Activated CD4-positive, alpha-beta T cell treated with anti-CD3 and anti-CD28 coated beads for 48 hours (primary cell): ENCODE measurements at regions not wholly inside any gene's neighbourhood (a gene's known extent, or its start where the extent isn't known, plus 50 kb on each side); places are given as distances from the start of the nearest gene placed in this dataset.

ENCODE experiments used
- DNase-seq: peaks from one replicate; pipeline ENCODE4 v3.0.0-alpha.2; 2020

- DNase-seq: no peak
Measured at GRCh38 chr6:115717062-115717461, 343.6 kb downstream of the FRK start.

- DNase-seq: no peak
Measured at GRCh38 chr6:115712291-115712961, 348.3 kb downstream of the FRK start.

- no peak for DNase-seq
Measured at GRCh38 chr6:115708850-115709249, 351.8 kb downstream of the FRK start.

- DNase-seq: no peak
Measured at GRCh38 chr6:115706981-115707380, 353.7 kb downstream of the FRK start.

GRCh38 chr6:115706324-115706723, 354.4 kb downstream of the FRK start:
- DNase-seq: no peak

- DNase-seq: no peak
Measured at GRCh38 chr6:115704028-115704427, 356.7 kb downstream of the FRK start.

- DNase-seq: no peak
Measured at GRCh38 chr6:115691433-115691832, 369.3 kb downstream of the FRK start.

GRCh38 chr6:115690854-115691253, 369.8 kb downstream of the FRK start:
- DNase-seq: no peak

GRCh38 chr6:115681978-115682775, 378.5 kb downstream of the FRK start:
- no peak for DNase-seq

- no peak for DNase-seq
Measured at GRCh38 chr6:115680621-115681020, 380.1 kb downstream of the FRK start.

- DNase-seq: no peak
Measured at GRCh38 chr6:115677198-115677597, 383.5 kb downstream of the FRK start.

GRCh38 chr6:115675443-115675842, 385.2 kb downstream of the FRK start:
- no peak for DNase-seq

- no peak for DNase-seq
Measured at GRCh38 chr6:115668781-115669180, 391.9 kb downstream of the FRK start.

GRCh38 chr6:115668211-115668610, 392.5 kb downstream of the FRK start:
- DNase-seq: no peak

GRCh38 chr6:115667478-115668026, 393.1 kb downstream of the FRK start:
- DNase-seq: no peak

GRCh38 chr6:115666997-115667396, 393.7 kb downstream of the FRK start:
- DNase-seq: no peak

- DNase-seq: no peak
Measured at GRCh38 chr6:115665310-115665709, 395.4 kb downstream of the FRK start.

GRCh38 chr6:115663681-115664080, 397.0 kb downstream of the FRK start:
- DNase-seq: no peak

GRCh38 chr6:115643762-115644161, 416.9 kb downstream of the FRK start:
- DNase-seq: no peak

GRCh38 chr6:115634887-115635286, 425.8 kb downstream of the FRK start:
- DNase-seq: no peak

GRCh38 chr6:115634131-115634530, 426.6 kb downstream of the FRK start:
- DNase-seq: no peak

GRCh38 chr6:115631028-115631427, 429.7 kb downstream of the FRK start:
- DNase-seq: no peak

GRCh38 chr6:115630424-115631024, 430.2 kb downstream of the FRK start:
- DNase-seq: no peak

GRCh38 chr6:115629415-115629814, 431.3 kb downstream of the FRK start:
- no peak for DNase-seq
